ENCODE measurements at regions not wholly inside any gene's neighbourhood (a gene's known extent, or its start where the extent isn't known, plus 50 kb on each side); places are given as distances from the start of the nearest gene placed in this dataset.

GRCh38 chr1:229104654-229105053, 166.3 kb upstream of the RAB4A start:
- Histone ChIP-seq H3K36me3 (no peaks in the 10 kb centered on the region), H3K4me1 (no peaks in the 10 kb centered on the region), H3K27me3 (no peaks in the 10 kb centered on the region), H3K4me3 (no peak overlapping the region), H3K27ac (no peak overlapping the region), H3K9me3 (peaks cover 0 to 3% of the 10 kb centered on the region in 2 donors)
- DNase-seq (ENCODE audit: low spot score), result no peak
- no peak for TF ChIP-seq CTCF (IDR thresholded peaks at IDR 0.05)

- no peak for TF ChIP-seq CTCF (IDR thresholded peaks at IDR 0.05)
- Histone ChIP-seq H3K9me3 (peaks cover 0 to 3% of the 10 kb centered on the region in 2 donors), H3K36me3 (no peaks in the 10 kb centered on the region), H3K27me3 (no peaks in the 10 kb centered on the region), H3K4me1 (no peaks in the 10 kb centered on the region), H3K27ac (no peak overlapping the region), H3K4me3 (no peak overlapping the region)
- DNase-seq (ENCODE audit: low spot score), result no peak
Measured at GRCh38 chr1:229105109-229105508, 165.8 kb upstream of the RAB4A start.

- peaks cover 0 to 3% of the 10 kb centered on the region in 2 donors for H3K9me3 ChIP-seq
- H3K36me3 ChIP-seq, result no peaks in the 10 kb centered on the region
- H3K4me3 ChIP-seq, result no peak overlapping the region
- no peak overlapping the region for H3K27ac ChIP-seq
- no peak for TF ChIP-seq CTCF (IDR thresholded peaks at IDR 0.05)
- H3K4me1 ChIP-seq, result no peaks in the 10 kb centered on the region
- DNase-seq (ENCODE audit: low spot score), result no peak
- H3K27me3 ChIP-seq, result no peaks in the 10 kb centered on the region
Measured at GRCh38 chr1:229105822-229106525, 164.9 kb upstream of the RAB4A start.

- H3K27ac ChIP-seq, result no peak overlapping the region
- no peaks in the 10 kb centered on the region for H3K4me1 ChIP-seq
- no peak for DNase-seq (ENCODE audit: low spot score)
- H3K27me3 ChIP-seq, result no peaks in the 10 kb centered on the region
- TF ChIP-seq CTCF (IDR thresholded peaks at IDR 0.05), result no peak
- H3K36me3 ChIP-seq, result no peaks in the 10 kb centered on the region
- H3K4me3 ChIP-seq, result no peak overlapping the region
- peaks cover 0 to 3% of the 10 kb centered on the region in 2 donors for H3K9me3 ChIP-seq
Measured at GRCh38 chr1:229106526-229107125, 164.3 kb upstream of the RAB4A start.

GRCh38 chr1:229107304-229107815, 163.6 kb upstream of the RAB4A start:
- TF ChIP-seq CTCF (IDR thresholded peaks at IDR 0.05), result no peak
- Histone ChIP-seq H3K36me3 (no peaks in the 10 kb centered on the region), H3K4me3 (no peak overlapping the region), H3K27me3 (no peaks in the 10 kb centered on the region), H3K4me1 (no peaks in the 10 kb centered on the region), H3K27ac (no peak overlapping the region), H3K9me3 (peaks cover 0 to 3% of the 10 kb centered on the region in 2 donors)
- no peak for DNase-seq (ENCODE audit: low spot score)
